ENCODE measurements at regions not wholly inside any gene's neighbourhood (a gene's known extent, or its start where the extent isn't known, plus 50 kb on each side); places are given as distances from the start of the nearest gene placed in this dataset.
"Not testable (repeated sequence)": the region's sequence is repeated elsewhere in the genome, so short reads cannot be mapped to it uniquely, and the experiment has no call there.

DNA sequence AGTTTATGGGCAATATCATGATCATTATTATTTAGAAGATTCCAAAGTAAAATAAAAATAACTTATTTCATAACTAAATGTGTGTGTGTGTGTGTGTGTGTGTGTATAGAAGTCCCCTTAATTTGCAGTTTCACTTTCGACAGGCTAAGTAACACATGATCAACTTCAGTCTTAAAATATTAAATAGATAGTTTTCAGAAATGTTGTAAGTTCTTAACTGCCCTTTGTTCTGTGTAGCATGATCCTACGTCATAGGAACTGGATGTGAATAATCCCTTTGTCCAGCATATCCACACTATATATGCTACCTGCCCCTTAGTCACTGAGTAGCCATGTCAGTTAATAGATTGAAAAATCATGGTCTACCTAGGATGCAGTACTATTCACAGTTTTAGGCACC lies 1863.5 kb upstream of the PCDH20 start:
- WGBS, 2 donors, result 66 to 79% methylated on average over 2 of the region's 2 CpGs
- Histone ChIP-seq H3K27me3 (no peaks in the 10 kb centered on the region), H3K36me3 (no peaks in the 10 kb centered on the region), H3K9me3 (no peaks in the 10 kb centered on the region), H3K27ac (no peak overlapping the region), H3K4me3 (no peak overlapping the region), H3K4me1 (no peaks in the 10 kb centered on the region)
- DNase-seq, result no peak
- TF ChIP-seq, protein P1, sequence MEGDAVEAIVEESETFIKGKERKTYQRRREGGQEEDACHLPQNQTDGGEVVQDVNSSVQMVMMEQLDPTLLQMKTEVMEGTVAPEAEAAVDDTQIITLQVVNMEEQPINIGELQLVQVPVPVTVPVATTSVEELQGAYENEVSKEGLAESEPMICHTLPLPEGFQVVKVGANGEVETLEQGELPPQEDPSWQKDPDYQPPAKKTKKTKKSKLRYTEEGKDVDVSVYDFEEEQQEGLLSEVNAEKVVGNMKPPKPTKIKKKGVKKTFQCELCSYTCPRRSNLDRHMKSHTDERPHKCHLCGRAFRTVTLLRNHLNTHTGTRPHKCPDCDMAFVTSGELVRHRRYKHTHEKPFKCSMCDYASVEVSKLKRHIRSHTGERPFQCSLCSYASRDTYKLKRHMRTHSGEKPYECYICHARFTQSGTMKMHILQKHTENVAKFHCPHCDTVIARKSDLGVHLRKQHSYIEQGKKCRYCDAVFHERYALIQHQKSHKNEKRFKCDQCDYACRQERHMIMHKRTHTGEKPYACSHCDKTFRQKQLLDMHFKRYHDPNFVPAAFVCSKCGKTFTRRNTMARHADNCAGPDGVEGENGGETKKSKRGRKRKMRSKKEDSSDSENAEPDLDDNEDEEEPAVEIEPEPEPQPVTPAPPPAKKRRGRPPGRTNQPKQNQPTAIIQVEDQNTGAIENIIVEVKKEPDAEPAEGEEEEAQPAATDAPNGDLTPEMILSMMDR (IDR thresholded peaks at IDR 0.05), result no peak
- no peak for ATAC-seq
- intact Hi-C loops (cut with DNase I), result no loop called here
- no peak for FAIRE-seq

- WGBS, 2 donors, result 52 to 76% methylated on average over 1 of the region's 1 CpG
- no peak for FAIRE-seq
- Histone ChIP-seq H3K27ac (no peak overlapping the region), H3K9me3 (no peaks in the 10 kb centered on the region), H3K36me3 (no peaks in the 10 kb centered on the region), H3K4me3 (no peak overlapping the region), H3K4me1 (no peaks in the 10 kb centered on the region), H3K27me3 (no peaks in the 10 kb centered on the region)
- DNase-seq, result no peak
- no peak for ATAC-seq
- intact Hi-C loops (cut with DNase I), result no loop called here
- TF ChIP-seq, protein P1 (IDR thresholded peaks at IDR 0.05), result no peak
These were observed 1859.1 kb upstream of the PCDH20 start for GRCh38 chr13:63274772-63275171.

GRCh38 chr13:63249411-63250187 lies 1834.0 kb upstream of the PCDH20 start:
- TF ChIP-seq, protein P1 (IDR thresholded peaks at IDR 0.05), result no peak
- ATAC-seq (no peak), DNase-seq (no peak), FAIRE-seq (no peak)
- Histone ChIP-seq H3K9me3 (no peaks in the 10 kb centered on the region), H3K27ac (no peak overlapping the region), H3K27me3 (no peaks in the 10 kb centered on the region), H3K4me1 (no peaks in the 10 kb centered on the region), H3K36me3 (no peaks in the 10 kb centered on the region), H3K4me3 (no peak overlapping the region)
- WGBS, 2 donors, result 69 to 74% methylated on average over 9 of the region's 9 CpGs
- intact Hi-C loops (cut with DNase I), result no loop called here

DNA sequence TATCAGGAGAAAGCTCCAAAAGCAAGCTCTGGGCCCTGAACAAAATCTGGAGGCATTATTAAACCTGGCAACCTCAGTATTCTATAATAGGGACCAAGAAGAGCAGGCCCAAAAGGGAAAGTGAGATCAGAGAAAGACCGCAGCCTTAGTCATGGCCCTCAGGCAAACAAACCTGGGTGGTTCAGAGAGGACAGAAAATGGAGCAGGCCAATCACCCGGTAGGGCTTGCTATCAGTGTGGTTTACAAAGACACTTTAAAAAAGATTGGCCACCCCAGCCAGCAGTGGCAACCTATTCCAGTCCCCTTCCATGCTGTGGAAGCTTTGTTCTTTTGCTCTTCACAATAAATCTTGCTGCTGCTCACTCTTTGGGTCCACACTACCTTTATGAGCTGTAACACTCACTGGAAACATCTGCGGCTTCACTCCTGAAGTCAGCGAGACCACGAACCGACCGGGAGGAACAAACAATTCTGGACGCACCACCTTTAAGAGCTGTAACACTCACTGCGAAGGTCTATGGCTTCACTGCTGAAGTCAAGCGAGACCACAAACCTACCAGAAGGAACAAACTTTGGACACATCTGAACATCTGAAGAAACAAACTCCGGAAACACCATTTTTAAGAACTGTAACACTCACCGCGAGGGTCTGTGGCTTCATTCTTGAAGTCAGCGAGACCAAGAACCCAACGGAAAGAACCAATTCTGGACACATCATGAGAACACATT lies 1821.2 kb upstream of the PCDH20 start:
- intact Hi-C loops (cut with DNase I); H3K27ac ChIP-seq; DNase-seq; H3K36me3 ChIP-seq; H3K4me3 ChIP-seq; H3K4me1 ChIP-seq; FAIRE-seq; H3K27me3 ChIP-seq; ATAC-seq; H3K9me3 ChIP-seq: not testable (repeated sequence)
- WGBS, 2 donors, result 84 to 93% methylated on average over 15 of the region's 15 CpGs

DNA sequence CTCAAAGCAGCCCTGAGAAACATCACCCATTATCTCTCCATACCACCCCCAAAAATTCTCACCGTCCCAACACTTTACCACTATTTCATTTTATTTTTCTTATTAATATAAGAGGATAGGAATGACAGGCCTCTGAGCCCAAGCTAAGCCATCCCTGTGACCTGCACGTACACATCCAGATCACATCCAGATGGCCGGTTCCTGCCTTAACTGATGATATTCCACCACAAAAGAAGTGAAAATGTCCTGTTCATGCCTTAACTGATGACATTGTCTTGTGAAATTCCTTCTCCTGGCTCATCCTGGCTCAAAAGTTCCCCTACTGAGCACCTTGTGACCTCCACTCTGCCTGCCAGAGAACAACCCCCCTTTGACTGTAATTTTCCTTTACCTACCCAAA lies 1802.9 kb upstream of the PCDH20 start:
- ATAC-seq; H3K27ac ChIP-seq; H3K27me3 ChIP-seq; H3K4me3 ChIP-seq; FAIRE-seq; H3K4me1 ChIP-seq; H3K36me3 ChIP-seq; DNase-seq; H3K9me3 ChIP-seq; intact Hi-C loops (cut with DNase I): not testable (repeated sequence)
- WGBS, 2 donors, result 88 to 90% methylated on average over 3 of the region's 3 CpGs

All from pancreas (tissue), 10 donors.